ENCODE measurements at regions not wholly inside any gene's neighbourhood (a gene's known extent, or its start where the extent isn't known, plus 50 kb on each side); places are given as distances from the start of the nearest gene placed in this dataset.

DNA sequence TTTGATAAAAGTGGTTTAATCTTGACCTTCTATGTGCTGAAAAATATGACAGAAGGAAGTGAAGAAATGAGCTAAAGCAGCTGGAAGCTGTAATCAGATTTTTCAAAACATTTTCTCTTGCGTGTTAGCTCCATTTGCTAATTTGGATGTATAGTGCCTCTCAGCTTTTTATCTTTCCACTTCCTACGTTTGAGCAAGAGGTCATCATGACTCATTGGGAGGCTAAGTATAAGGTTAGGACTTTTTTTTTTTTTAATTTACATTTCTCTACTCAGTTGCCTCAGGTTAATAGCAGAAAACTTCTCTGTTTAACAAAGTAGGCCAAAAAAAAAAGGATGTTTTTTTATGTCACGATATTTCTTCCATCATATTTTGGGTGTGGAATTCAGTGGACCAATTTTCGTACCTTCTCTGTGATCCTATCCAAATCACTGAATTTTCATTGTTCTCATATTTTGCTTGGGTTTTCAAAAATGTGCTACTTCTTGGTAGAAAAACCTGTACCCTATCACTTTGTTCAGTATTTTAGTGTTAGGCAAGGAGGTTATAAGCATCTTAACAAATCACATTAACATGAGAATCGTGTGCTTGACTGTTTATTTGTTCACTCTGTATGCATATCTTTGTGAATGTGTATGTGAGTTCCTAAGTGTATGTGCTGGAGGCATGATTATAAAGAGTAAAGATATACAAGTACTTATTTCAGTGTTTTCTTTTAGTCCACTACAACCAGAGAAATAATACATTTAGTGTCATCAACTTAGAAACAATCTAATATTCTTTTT, 1028.3 kb upstream of the EYS start:
- no peak for TF ChIP-seq RAD21 (IDR thresholded peaks at IDR 0.05; ENCODE audit: low read depth)
- TF ChIP-seq, protein P1, sequence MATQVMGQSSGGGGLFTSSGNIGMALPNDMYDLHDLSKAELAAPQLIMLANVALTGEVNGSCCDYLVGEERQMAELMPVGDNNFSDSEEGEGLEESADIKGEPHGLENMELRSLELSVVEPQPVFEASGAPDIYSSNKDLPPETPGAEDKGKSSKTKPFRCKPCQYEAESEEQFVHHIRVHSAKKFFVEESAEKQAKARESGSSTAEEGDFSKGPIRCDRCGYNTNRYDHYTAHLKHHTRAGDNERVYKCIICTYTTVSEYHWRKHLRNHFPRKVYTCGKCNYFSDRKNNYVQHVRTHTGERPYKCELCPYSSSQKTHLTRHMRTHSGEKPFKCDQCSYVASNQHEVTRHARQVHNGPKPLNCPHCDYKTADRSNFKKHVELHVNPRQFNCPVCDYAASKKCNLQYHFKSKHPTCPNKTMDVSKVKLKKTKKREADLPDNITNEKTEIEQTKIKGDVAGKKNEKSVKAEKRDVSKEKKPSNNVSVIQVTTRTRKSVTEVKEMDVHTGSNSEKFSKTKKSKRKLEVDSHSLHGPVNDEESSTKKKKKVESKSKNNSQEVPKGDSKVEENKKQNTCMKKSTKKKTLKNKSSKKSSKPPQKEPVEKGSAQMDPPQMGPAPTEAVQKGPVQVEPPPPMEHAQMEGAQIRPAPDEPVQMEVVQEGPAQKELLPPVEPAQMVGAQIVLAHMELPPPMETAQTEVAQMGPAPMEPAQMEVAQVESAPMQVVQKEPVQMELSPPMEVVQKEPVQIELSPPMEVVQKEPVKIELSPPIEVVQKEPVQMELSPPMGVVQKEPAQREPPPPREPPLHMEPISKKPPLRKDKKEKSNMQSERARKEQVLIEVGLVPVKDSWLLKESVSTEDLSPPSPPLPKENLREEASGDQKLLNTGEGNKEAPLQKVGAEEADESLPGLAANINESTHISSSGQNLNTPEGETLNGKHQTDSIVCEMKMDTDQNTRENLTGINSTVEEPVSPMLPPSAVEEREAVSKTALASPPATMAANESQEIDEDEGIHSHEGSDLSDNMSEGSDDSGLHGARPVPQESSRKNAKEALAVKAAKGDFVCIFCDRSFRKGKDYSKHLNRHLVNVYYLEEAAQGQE (IDR thresholded peaks at IDR 0.05; ENCODE audit: low read depth): no peak

DNA sequence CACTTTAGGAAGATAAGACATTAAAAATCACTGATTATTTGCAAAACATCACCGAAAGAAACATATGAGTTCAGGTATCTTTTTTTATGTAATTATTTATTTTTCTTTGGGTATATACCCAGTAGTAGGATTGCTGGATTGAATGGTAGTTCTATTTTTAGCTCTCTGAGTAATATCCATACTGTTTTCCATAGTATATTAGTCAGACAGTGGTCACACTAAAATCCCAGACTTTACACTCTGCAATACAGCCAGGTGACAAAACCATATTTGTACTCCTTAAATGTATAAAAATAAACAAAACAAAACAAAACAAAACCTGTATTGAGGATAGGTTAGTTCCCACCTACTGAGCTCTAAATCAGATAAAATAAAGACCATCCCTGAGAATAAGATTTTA, 1024.3 kb upstream of the EYS start:
- no peak for TF ChIP-seq CEBPB (IDR thresholded peaks at IDR 0.05)
- TF ChIP-seq, protein P1 (IDR thresholded peaks at IDR 0.05; ENCODE audit: low read depth): no peak
- no peak for TF ChIP-seq TCF12 (IDR thresholded peaks at IDR 0.05; ENCODE audit: low read depth)
- TF ChIP-seq, protein P2, sequence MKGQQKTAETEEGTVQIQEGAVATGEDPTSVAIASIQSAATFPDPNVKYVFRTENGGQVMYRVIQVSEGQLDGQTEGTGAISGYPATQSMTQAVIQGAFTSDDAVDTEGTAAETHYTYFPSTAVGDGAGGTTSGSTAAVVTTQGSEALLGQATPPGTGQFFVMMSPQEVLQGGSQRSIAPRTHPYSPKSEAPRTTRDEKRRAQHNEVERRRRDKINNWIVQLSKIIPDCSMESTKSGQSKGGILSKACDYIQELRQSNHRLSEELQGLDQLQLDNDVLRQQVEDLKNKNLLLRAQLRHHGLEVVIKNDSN (IDR thresholded peaks at IDR 0.05): no peak
- TF ChIP-seq FOXM1 (IDR thresholded peaks at IDR 0.05; ENCODE audit: borderline replicate concordance, low read depth): no peak
- TF ChIP-seq YY1 (IDR thresholded peaks at IDR 0.05; ENCODE audit: low read depth): no peak
- TF ChIP-seq TAF1 (IDR thresholded peaks at IDR 0.05; ENCODE audit: low read depth): no peak

DNA sequence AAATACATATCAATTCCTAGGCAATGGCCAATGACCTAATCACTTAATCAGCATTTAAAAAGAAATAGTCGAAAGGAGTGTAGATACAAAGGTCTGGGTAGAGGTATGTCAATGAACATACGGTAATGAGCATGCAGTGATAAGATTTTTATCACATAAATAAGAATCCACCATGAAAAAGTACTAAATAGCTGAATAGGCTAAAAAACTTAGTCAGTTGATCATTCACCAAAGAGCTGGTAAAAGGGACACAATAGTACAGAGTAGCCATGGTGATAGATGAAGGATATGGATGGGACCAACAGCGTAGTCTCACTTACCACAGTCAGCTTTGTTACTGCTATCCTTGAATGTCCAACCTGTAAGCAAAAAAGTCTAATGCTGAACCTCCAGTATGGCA, 1018.6 kb upstream of the EYS start:
- no peak for TF ChIP-seq ZBTB7A (IDR thresholded peaks at IDR 0.05; ENCODE audit: low read depth)
- no peak for TF ChIP-seq CEBPB (IDR thresholded peaks at IDR 0.05)
- TF ChIP-seq, protein P3, sequence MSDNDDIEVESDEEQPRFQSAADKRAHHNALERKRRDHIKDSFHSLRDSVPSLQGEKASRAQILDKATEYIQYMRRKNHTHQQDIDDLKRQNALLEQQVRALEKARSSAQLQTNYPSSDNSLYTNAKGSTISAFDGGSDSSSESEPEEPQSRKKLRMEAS (IDR thresholded peaks at IDR 0.05): no peak
- TF ChIP-seq, protein P1 (IDR thresholded peaks at IDR 0.05; ENCODE audit: low read depth): no peak
- TF ChIP-seq EGR1 (IDR thresholded peaks at IDR 0.05): no peak

DNA sequence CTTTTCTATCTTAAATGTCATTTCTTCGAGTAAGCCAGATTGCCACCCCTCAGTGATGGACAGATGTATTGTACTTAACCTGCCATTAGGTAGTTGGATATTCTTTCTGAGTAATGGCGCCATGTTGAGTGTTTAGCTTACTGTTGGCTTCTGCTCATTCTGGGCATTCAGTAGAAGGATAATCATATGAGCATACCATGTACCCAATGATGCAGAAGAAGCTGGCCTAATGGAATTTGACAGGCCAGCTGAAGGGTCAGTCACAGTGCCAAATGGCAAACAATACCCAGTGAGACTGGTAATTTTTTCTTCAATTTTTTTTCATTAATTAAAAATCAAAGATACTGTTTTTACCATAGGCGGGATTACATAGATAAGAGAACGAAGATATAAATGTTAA, 1010.8 kb upstream of the EYS start:
- no peak for TF ChIP-seq EGR1 (IDR thresholded peaks at IDR 0.05)
- TF ChIP-seq YY1 (IDR thresholded peaks at IDR 0.05; ENCODE audit: low read depth): 0 out of 2 replicates have a peak, but pooled peaks have one; percentile 36

DNA sequence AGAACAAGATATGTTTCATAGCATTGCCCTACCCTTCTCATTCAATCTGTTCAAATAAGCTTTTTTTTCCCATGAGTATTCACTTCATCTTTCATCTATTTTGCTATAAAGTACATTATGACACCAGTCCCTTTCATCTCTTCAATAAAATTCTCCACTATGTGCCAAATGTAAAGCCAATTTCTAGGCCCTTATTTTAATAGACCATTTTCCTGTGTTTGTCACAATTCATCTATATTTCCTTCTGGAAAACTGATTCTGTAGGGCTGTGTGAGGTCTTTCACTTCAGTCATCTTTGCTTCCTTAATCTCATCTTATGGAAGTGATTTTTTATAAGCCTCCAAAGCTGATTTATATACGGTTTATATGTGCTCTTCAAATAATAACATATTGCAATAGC, 992.4 kb upstream of the EYS start:
- TF ChIP-seq, protein P1 (IDR thresholded peaks at IDR 0.05; ENCODE audit: low read depth): no peak
- TF ChIP-seq NFIC (IDR thresholded peaks at IDR 0.05): no peak
- no peak for TF ChIP-seq EP300 (IDR thresholded peaks at IDR 0.05; ENCODE audit: borderline replicate concordance)
- no peak for TF ChIP-seq CEBPB (IDR thresholded peaks at IDR 0.05)
- no peak for TF ChIP-seq TAF1 (IDR thresholded peaks at IDR 0.05; ENCODE audit: low read depth)
- TF ChIP-seq, protein P2 (IDR thresholded peaks at IDR 0.05): no peak
- TF ChIP-seq RAD21 (IDR thresholded peaks at IDR 0.05; ENCODE audit: low read depth): no peak
- TF ChIP-seq, protein P3 (IDR thresholded peaks at IDR 0.05): no peak
- no peak for TF ChIP-seq YY1 (IDR thresholded peaks at IDR 0.05; ENCODE audit: low read depth)
